Astrocyte (in vitro differentiated cells and primary cell): ENCODE measurements at regions not wholly inside any gene's neighbourhood (a gene's known extent, or its start where the extent isn't known, plus 50 kb on each side); places are given as distances from the start of the nearest gene placed in this dataset.

Experiments
- DNase-seq: peaks from one replicate; pipeline ENCODE4 v3.0.0-alpha.2; 2010; ENCODE audit warnings: low read depth
- FAIRE-seq: peaks from 2 replicates; lab custom pipeline; 2011; peaks lifted over from hg19 to GRCh38; lab: Jason Lieb, UNC
- H2AFZ ChIP-seq: 2 replicates; pipeline ENCODE4 v1.6.0; 2012; ENCODE audit warnings: low read depth, low read length, inconsistent platforms
- H3K27ac ChIP-seq: 2 replicates; pipeline ENCODE4 v1.5.1; 2011; ENCODE audit warnings: low read depth, low read length, inconsistent platforms
- H3K27me3 ChIP-seq: 2 replicates; pipeline ENCODE4 v1.6.0; 2011; ENCODE audit warnings: low read length, inconsistent platforms; ENCODE audit not compliant: insufficient read depth
- H3K36me3 ChIP-seq: 2 replicates; pipeline ENCODE4 v1.5.1; 2011; ENCODE audit warnings: low read length, inconsistent platforms; ENCODE audit not compliant: insufficient read depth
- H3K4me1 ChIP-seq: 2 replicates; pipeline ENCODE4 v1.5.1; 2011; ENCODE audit warnings: low read length, inconsistent platforms; ENCODE audit not compliant: insufficient read depth
- H3K4me2 ChIP-seq: 2 replicates; pipeline ENCODE4 v1.6.0; 2012; ENCODE audit warnings: low read length, inconsistent platforms
- H3K4me3 ChIP-seq: 2 replicates; pipeline ENCODE4 v1.5.1; 2011; ENCODE audit warnings: low read depth, mild to moderate bottlenecking, low read length, inconsistent platforms; ENCODE audit not compliant: insufficient read depth
- H3K79me2 ChIP-seq: 2 replicates; pipeline ENCODE4 v1.6.0; 2012; ENCODE audit warnings: mild to moderate bottlenecking, low read length, inconsistent platforms; ENCODE audit not compliant: insufficient read depth
- H3K9ac ChIP-seq: 2 replicates; pipeline ENCODE4 v1.6.0; 2012; ENCODE audit warnings: mild to moderate bottlenecking, low read length, inconsistent platforms
- H3K9me3 ChIP-seq: 2 replicates; pipeline ENCODE4 v1.5.1; 2012; ENCODE audit warnings: low read depth, mild to moderate bottlenecking, low read length, inconsistent platforms; ENCODE audit not compliant: insufficient read depth
- H4K20me1 ChIP-seq: 2 replicates; pipeline ENCODE4 v1.6.0; 2012; ENCODE audit warnings: low read length, inconsistent platforms; ENCODE audit not compliant: insufficient read depth
- H3K27ac Mint-ChIP-seq: one replicate; pipeline ENCODE4 v1.8.0; 2021; ENCODE audit warnings: mild to moderate bottlenecking, mixed read lengths; ENCODE audit not compliant: unreplicated experiment
- H3K27me3 Mint-ChIP-seq: one replicate; pipeline ENCODE4 v1.8.0; 2021; ENCODE audit warnings: low read depth, mixed read lengths; ENCODE audit not compliant: unreplicated experiment
- H3K36me3 Mint-ChIP-seq: one replicate; pipeline ENCODE4 v1.8.0; 2021; ENCODE audit warnings: low read depth, mixed read lengths; ENCODE audit not compliant: unreplicated experiment
- H3K4me1 Mint-ChIP-seq: one replicate; pipeline ENCODE4 v1.8.0; 2021; ENCODE audit warnings: low read depth, mixed read lengths; ENCODE audit not compliant: unreplicated experiment
- H3K4me3 Mint-ChIP-seq: one replicate; pipeline ENCODE4 v1.8.0; 2021; ENCODE audit warnings: mild to moderate bottlenecking, moderate library complexity, mixed read lengths; ENCODE audit not compliant: unreplicated experiment
- H3K9me3 Mint-ChIP-seq: one replicate; pipeline ENCODE4 v1.8.0; 2021; ENCODE audit warnings: mild to moderate bottlenecking, mixed read lengths; ENCODE audit not compliant: unreplicated experiment
- EZH2 ChIP-seq: IDR thresholded peaks from 2 replicates; pipeline ENCODE4 v1.6.1; 2012; ENCODE audit warnings: mild to moderate bottlenecking, low read length, inconsistent platforms; ENCODE audit not compliant: insufficient read depth
- TF ChIP-seq, protein P1 (sequence below): IDR thresholded peaks from 2 replicates; pipeline ENCODE4 v1.5.1; 2011; ENCODE audit warnings: low read depth, mild to moderate bottlenecking, inconsistent platforms, low read length, moderate library complexity; ENCODE audit not compliant: insufficient read depth

DNA sequence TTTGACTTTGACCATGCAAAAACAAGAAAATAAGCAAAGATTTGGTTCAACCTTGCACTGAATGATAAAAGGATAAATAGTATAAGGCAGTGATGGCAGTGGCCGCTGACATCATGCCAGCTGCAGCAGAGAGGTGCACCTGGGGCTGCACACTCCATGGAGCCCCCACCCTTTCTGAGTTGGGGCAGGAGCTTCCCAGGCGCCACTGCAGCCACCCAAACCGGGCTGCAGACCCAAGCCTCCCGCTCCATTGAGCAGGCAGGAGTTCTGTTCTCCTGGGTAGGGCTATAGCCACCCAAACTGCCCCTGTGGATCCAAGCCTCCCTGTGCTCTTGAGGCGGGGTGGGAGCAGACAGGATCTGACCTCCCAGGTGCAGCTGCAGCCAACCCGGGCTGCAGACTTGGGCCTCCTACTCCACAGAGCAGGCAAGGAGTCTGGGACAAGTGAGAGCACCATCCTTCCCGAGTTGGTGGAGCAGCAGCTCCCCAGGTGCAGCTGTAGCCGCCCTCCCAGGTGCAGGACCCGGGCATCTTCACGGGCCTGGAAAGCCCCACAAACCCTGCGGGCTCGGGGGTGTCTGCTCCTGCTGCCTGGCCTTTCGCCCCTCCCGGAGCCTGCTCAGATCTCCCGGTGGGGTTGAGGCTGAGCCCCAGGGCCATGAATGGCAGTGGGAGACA lies 537.9 kb downstream of the TENT5A start:
- Histone ChIP-seq H3K4me1 (no peaks in the 10 kb centered on the region), H3K36me3 (no peaks in the 10 kb centered on the region), H3K4me2 (no peak overlapping the region), H3K27ac (no peak overlapping the region), H4K20me1 (no peaks in the 10 kb centered on the region), H3K27me3 (no peaks in the 10 kb centered on the region), H3K79me2 (no peaks in the 10 kb centered on the region), H3K4me3 (no peak overlapping the region), H3K9ac (no peak overlapping the region), H2AFZ (no peak overlapping the region), H3K9me3 (no peaks in the 10 kb centered on the region)
- Mint-ChIP-seq H3K27me3 (no peaks in the 10 kb centered on the region), H3K27ac (no peak overlapping the region), H3K36me3 (no peaks in the 10 kb centered on the region), H3K4me3 (no peak overlapping the region), H3K9me3 (peaks cover 6% of the 10 kb centered on the region), H3K4me1 (no peaks in the 10 kb centered on the region)
- TF ChIP-seq, protein P1, sequence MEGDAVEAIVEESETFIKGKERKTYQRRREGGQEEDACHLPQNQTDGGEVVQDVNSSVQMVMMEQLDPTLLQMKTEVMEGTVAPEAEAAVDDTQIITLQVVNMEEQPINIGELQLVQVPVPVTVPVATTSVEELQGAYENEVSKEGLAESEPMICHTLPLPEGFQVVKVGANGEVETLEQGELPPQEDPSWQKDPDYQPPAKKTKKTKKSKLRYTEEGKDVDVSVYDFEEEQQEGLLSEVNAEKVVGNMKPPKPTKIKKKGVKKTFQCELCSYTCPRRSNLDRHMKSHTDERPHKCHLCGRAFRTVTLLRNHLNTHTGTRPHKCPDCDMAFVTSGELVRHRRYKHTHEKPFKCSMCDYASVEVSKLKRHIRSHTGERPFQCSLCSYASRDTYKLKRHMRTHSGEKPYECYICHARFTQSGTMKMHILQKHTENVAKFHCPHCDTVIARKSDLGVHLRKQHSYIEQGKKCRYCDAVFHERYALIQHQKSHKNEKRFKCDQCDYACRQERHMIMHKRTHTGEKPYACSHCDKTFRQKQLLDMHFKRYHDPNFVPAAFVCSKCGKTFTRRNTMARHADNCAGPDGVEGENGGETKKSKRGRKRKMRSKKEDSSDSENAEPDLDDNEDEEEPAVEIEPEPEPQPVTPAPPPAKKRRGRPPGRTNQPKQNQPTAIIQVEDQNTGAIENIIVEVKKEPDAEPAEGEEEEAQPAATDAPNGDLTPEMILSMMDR: no peak
- no peak for TF ChIP-seq EZH2
- DNase-seq (no peak), FAIRE-seq (no peak)

DNA sequence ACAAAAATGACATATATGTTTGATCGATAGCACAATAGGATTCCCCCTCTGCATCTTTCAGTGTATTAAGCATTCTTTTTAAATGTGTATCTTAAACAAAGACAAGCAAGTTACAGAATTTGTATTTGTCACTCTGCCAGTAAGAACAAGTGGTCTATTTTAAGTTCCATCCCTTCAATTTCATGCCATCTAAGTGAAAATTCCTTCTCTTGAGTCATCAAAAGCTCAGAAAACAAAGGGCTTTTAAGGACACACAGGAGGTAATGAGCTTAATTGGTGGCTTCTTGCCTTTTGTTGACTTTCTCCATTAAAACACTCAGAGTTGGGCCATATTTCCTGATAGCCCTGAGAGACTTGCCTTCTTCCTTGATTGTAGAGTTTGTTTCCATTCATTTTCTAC lies 547.8 kb downstream of the TENT5A start:
- H3K4me2 ChIP-seq: no peak overlapping the region
- H2AFZ ChIP-seq: no peak overlapping the region

DNA sequence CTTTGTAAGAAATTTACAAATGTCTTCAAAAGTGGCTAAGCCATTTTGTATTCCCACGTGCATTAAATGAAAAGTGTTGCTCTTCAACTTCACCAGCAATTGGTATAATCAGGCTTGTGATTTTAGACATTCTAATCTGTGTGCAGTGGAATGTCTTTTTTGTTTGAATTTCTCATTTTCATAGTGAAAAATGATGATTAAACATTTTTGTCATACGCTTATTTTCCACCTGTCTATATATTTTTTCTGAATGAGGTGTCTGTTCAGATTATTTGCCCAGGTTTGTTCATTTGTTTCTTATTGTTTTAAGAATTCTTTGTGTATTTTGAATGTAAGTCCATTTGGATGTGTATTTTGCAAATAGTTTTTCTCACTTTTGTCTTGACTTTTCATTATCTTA lies 558.1 kb downstream of the TENT5A start:
- Histone ChIP-seq H3K79me2 (no peaks in the 10 kb centered on the region), H4K20me1 (no peaks in the 10 kb centered on the region), H3K36me3 (no peaks in the 10 kb centered on the region), H3K9ac (no peak overlapping the region), H3K4me3 (no peak overlapping the region), H3K9me3 (no peaks in the 10 kb centered on the region), H2AFZ (no peak overlapping the region), H3K27ac (no peak overlapping the region), H3K4me1 (no peaks in the 10 kb centered on the region), H3K27me3 (no peaks in the 10 kb centered on the region), H3K4me2 (no peak overlapping the region)
- Mint-ChIP-seq H3K27me3 (no peaks in the 10 kb centered on the region), H3K36me3 (no peaks in the 10 kb centered on the region), H3K9me3 (no peaks in the 10 kb centered on the region), H3K4me1 (no peaks in the 10 kb centered on the region), H3K27ac (no peak overlapping the region), H3K4me3 (no peak overlapping the region)
- FAIRE-seq: no peak
- no peak for DNase-seq
- TF ChIP-seq, protein P1: no peak
- no peak for TF ChIP-seq EZH2

More for the DNA sequence above, 547.8 kb downstream of the TENT5A start:
- H3K27ac Mint-ChIP-seq: no peak overlapping the region
- Histone ChIP-seq H3K27ac (no peak overlapping the region), H3K27me3 (no peaks in the 10 kb centered on the region), H3K9me3 (no peaks in the 10 kb centered on the region), H3K4me3 (no peak overlapping the region), H3K79me2 (no peaks in the 10 kb centered on the region), H3K9ac (no peak overlapping the region), H3K4me1 (no peaks in the 10 kb centered on the region), H3K36me3 (no peaks in the 10 kb centered on the region), H4K20me1 (no peaks in the 10 kb centered on the region)
- no peaks in the 10 kb centered on the region for H3K36me3 Mint-ChIP-seq
- H3K4me3 Mint-ChIP-seq: no peak overlapping the region
- peaks cover 11% of the 10 kb centered on the region for H3K9me3 Mint-ChIP-seq
- no peaks in the 10 kb centered on the region for H3K27me3 Mint-ChIP-seq
- FAIRE-seq (no peak), DNase-seq (peak; percentile 77)
- H3K4me1 Mint-ChIP-seq: peaks cover 7% of the 10 kb centered on the region
- TF ChIP-seq EZH2: no peak
- TF ChIP-seq, protein P1: no peak
